Upper lobe of left lung (tissue), 4 donors: ENCODE measurements at regions not wholly inside any gene's neighbourhood (a gene's known extent, or its start where the extent isn't known, plus 50 kb on each side); places are given as distances from the start of the nearest gene placed in this dataset.

Experiments
- CTCF ChIP-seq, 6 experiments: fragments of 450-650 bp in 4 of 6; fragments of 200-600 bp in 2 of 6; sonication (generic) in 2 of 6; IDR thresholded peaks; one replicate each; pipeline ENCODE4 v1.5.1; 2016 to 2019; ENCODE audit warnings: antibody characterized with exemption in 6 of 6
- EP300 ChIP-seq, 4 donors: sonication (generic); formaldehyde crosslinking; IDR thresholded peaks; one replicate each; pipeline ENCODE4 v1.5.1; 2017; ENCODE audit warnings: antibody characterized with exemption in 4 of 4, control low read depth in 2 of 4
- POLR2A ChIP-seq, 4 donors: fragments of 450-650 bp; IDR thresholded peaks; one replicate each; pipeline ENCODE4 v1.5.1; 2016 to 2017; ENCODE audit warnings: antibody characterized with exemption in 4 of 4, mild to moderate bottlenecking in 2 of 4
- POLR2AphosphoS5 ChIP-seq, 2 donors: sonication (generic); formaldehyde crosslinking; IDR thresholded peaks; one replicate each; pipeline ENCODE4 v1.5.1; 2017; ENCODE audit warnings: antibody characterized with exemption in 2 of 2

GRCh38 chr11:23789200-23789853 is 707.5 kb upstream of the LUZP2 start:
- TF ChIP-seq CTCF (IDR thresholded peaks at IDR 0.05) (no peak), POLR2AphosphoS5 (IDR thresholded peaks at IDR 0.05) (no peak), POLR2A (IDR thresholded peaks at IDR 0.05) (no peak), EP300 (IDR thresholded peaks at IDR 0.05) (no peak)
